Medulla oblongata (tissue), 1 donor: ENCODE measurements at regions not wholly inside any gene's neighbourhood (a gene's known extent, or its start where the extent isn't known, plus 50 kb on each side); places are given as distances from the start of the nearest gene placed in this dataset.
A peak's percentile ranks its signal among the peaks of the same experiment; 100 is the strongest.

Experiments
- DNase-seq: peaks from one replicate; pipeline ENCODE4 v3.0.0-alpha.2; 2015; ENCODE audit errors: extremely low spot score

DNA sequence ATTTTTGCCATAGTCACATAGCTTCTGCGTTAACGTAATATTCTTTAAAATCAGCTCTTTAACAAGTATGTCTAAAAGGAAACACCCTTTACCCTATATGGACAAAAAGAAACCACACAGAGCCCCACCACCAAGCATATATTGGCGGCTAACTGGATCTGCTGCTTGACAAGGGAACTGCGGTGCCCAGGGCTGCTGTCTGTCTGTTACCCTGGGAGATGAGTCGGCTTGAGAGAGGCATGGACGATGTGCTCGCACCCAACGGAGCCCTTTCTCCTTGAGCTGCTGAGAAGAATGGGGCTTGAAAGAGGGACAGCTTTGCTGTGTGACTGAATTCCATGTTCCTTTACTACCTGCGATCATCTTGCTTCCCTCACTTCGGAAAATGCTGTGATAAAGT is 158.6 kb upstream of the SHB start:
- DNase-seq = peak; percentile 41

DNA sequence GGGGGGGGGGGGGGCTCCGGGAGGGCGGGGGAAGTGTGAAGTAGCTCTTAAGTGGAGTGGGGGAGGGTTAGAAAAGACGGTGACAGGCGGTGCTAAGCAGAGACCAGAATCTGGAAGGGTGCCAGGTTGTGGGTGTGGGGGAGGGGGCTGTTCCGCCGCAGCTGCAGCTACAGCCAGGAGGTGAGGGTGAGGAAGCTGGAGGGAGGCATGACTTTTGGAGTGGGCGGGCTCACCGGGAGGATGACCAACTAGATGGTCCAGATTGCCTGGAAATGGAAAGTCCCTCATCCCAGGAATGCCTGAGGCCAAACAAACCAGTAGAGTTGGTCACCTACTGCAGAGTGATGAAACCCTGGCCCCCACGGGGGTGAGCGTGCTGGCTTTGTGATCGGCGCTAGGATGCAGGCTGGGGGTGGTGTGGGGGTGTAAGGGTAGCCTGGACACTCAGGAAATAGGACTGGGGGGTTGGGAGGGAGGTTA is 158.1 kb upstream of the SHB start:
- DNase-seq = peak; percentile 6

DNA sequence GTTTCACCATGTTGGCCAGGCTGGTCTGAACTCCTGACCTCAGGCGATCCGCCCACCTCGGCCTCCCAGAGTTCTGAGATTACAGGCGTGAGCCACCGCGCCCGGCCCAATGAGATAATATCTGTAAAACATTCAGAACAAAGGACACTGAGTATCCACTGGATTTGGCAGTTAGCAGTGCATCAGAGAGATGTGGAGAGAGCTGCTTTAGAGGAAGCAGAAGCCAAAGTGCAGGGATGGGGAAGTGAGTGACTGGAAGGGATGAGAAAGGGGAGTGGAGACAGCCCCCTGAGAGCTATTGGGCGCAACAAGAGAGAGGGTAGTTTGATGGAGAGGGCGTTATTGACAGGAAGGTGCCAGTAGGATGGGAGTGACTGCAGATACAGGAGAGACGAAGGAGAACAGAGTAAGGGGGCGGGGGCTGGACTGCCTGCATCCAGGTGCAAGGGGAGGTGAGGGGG is 157.5 kb upstream of the SHB start:
- DNase-seq = no peak

DNA sequence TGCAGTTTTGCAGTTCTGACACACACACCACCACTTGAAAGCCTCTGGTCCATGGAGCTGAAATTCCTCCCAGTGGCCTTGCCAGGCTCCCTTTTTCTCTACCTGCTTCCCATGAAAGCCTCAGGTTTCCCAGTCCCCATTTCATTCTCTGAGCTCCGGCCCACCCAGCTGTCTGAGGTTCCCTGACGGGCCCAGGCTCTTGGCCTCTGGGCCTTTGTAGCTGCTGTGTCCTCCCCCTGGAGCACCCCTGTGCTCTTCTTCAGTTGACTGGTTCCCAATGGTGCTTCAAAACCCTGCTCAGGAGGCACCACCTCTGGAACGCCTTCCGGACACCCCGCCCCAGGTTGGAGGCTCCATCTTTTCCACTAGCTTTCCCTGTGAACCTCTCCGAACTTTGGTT is 155.9 kb upstream of the SHB start:
- DNase-seq = no peak

DNA sequence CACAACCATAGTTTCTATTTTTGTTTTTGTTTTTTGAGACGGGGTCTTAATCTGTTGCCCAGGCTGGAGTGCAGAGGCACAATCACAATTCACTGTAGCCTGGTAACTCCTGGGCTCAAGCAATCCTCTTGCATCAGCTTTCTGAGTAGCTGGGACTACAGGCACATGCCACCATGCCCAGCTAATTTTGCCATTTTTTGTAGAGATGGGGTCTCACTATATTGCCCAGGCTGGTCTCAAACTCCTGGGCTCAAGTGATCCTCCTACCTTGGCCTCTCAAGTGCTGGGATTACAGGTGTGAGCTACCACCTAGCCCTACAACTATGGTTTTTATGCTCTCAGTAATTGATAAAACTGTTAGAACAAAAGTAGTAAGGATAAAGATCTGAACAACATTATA is 147.5 kb upstream of the SHB start:
- no peak for DNase-seq

DNA sequence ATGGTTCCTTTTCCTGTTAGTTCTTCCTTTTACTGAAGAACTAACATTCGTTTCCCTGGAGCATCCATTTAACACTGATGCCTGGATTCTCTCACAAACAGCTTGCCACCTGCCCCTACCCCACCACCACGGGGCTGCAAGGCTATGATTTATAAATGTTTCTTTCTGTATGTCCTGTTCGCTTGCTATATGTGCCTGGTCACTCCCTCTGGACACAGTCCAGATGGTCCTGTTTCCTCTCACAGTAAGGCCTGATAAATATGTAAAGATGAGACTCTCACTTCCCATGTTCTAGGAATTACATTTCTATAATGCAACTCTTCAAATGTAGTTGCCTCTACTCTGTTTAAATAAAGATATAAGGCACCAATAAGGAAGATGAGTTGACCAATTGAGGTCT is 146.4 kb upstream of the SHB start:
- no peak for DNase-seq

DNA sequence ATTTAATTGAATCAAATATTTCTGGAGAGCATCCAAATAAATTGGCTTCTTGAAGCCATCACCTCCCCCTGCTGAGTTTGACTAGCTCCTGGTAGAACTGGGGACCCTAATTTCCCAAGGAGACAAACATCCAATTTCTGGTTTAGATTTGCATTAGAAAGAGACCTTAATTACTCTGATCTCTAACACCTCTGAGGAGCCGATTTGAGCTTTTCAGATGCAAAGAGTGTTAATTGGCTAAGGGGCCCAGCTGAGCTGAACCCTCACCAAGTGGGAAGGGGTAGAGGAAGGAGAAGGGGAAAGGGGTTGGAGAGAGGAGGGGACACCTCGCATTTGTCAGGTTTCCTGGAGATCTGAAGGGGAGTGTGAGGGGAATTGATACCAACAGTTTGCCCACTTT is 145.4 kb upstream of the SHB start:
- DNase-seq = no peak

DNA sequence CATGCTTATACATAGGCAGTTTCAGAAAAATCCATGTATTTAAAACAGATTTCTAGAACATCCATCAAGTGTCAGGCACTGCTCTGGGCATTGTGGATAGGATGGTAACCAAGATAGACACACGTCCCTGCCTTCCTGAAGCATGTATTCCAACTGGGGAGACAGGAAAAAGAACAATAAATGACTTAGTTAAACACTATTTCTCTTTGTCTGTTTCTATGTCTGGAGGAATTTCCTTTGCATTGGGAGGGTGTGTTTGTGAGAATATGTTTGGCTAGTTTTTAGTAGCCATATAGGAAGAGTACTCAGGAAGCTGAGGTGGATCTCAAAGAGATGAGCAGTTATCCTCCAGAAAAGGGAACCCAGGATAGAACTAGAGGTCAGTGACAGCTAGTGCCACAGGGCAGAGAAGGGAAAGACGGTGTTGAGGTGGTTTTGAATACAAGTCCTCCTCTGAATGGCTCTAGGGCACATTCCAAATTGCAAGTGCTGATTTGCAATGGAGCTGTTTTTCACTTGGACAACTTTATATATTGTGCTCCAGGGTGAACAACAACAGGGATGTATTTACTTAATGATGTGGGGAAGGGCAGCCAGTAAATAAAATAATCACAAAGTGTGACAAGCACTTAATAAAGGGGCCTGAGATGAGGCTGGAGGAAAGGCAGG is 144.7 kb upstream of the SHB start:
- DNase-seq = no peak

DNA sequence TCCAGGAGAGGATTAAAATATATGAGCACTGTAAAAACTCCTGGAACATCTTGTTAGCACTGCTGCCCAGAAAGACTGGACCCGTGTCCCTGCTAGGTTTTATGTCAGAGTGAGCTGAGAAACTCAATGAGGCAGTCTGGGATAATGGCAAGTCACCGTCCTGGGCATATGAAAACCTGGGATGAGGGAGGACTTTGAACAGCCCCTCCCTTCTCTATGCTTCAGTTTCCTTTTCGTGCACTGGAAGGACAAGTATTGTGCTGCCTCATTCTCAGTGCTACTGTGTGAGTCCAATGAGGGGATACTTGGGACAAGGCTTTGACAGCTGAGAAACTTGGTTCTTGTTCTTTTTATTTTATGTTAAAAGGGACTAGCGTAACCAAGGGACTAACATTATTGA is 143.0 kb upstream of the SHB start:
- DNase-seq = no peak

DNA sequence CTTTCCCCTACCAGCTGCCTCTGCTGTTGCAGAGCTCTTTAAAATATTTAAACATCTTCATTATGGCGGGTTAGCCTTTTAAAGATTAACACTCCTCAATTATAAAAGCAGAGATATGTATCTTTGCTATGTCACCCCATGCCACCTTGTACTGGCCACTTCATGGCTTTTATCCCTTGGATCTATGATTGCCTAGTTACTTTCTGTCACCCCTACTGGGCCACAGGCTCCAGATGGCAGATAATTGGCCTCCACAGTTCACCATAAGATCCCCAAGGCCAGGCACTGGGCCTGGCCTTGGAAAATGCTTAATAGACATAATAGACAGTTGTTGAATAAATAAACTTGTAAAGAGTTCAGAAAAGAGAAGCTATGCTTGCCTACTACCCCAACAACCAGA is 142.0 kb upstream of the SHB start:
- no peak for DNase-seq

DNA sequence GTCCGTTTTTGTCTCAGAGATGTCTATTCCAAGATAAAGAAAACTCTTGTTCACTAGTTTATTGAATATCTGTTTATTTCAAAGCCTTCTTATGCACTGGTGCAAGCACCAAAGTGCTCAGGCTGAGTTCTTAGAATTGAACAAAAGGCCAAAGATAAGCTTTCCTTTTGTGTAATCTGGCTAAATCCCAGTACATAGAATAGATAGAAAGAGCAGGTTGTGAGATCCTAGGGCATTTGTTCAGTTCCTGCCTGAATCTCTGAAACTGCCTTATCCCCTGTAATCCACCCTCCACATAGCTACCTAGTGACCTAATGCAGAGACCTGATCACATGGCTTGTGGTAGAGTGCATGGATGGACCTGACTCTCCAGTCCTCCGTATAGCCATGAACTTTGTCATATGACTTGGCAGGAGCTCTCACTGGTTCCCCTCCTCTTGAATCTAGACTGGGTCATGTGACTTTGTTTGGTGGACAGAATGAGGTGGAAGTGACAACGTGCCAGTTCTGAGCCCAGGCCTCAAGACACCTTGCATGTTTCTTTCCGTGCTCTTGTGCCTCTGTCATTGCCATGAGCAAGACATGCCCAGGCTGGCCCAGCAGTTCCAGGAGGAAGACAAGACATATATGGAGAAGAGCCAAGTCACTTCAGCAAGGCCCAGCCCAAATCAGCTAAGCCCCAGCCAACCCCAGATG is 139.3 kb upstream of the SHB start:
- DNase-seq = no peak

DNA sequence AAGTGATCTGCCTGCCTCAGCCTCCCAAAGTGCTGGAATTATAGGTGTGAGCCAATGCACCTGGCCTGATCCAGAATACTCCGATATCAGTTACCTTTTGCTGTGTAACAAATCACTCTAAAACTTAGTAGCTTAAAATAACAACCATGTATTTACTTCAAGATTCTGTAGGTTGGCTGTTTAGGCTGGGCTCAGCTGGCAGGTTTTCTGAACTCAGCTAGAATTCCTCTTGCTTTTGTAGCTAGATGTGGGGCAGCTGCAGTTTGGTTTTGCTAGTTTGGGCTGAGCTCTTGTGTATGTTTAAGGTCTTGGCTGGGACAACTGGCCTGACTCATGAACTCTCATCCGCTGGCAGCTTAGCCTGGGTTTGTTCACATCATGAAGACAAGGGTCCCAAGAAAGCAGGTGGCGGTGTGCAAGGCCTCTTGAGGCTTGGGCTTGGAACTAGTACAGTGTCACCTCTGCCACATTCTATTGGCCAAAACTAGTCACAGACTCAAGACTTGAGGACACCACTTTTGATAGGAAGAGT is 138.3 kb upstream of the SHB start:
- DNase-seq = no peak

DNA sequence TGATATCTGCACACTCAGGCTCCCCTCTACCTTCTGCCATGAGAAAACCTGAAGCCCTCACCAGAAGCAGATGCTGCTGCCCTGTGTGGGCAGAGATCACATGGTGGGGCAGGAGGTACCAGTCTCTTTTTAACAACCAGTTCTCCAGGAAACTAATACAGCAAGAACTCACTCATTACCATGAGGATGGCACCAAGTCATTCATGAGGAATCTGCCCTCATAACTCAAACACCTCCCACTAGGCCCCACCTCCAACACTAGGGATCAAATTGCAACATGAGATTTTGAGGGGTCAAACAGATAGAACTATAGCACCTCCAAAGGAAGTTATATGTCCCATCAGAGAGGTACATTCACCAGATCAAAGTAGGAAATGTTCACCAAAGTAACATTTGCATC is 136.3 kb upstream of the SHB start:
- DNase-seq = no peak

DNA sequence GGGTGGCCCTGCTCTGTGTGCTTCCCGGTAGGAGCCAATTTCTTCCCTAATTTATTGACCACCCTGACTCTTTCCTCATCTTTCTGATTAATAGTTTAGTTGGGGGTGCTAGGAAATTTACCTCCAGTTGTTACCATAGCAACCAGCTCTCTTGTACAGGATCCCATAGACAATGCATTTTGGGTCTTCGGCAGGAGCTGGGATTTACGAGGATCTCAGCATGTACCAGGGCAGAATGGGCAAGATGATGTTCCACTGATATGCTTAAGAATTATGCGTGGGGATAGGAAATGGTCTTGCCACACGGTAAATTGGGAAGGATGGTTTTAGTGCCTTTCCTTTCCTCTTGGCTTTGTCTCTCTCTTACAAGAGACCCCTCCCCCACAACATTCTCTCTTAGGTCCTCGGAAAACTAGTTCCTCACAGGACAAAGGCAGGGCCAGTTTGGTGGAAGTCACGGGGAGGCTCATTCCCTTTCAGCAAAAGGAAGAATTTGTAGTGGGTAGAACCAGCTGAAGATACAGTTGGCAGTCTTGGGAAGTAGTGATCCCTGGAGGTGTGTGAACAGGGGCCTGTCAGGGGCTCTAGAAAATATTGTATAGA is 133.4 kb upstream of the SHB start:
- no peak for DNase-seq

DNA sequence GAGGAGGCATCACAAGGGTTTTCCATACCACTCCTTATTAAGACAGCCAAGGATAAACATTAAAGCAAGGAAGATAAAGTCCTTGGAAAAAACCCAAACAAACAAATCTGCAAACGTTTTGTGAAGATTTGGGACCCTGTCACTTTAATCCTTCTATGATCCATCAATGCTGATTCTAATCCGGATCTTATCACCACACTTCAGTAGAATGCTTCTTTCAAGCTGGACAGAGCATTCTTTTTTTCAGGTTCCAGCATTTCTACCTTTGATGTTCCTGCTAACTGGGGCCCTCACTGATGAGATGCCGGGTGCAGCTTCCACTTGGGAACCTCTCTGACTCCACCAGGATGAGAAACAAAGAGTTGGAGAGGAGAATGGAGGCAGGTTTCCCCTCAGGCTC is 132.8 kb upstream of the SHB start:
- no peak for DNase-seq

DNA sequence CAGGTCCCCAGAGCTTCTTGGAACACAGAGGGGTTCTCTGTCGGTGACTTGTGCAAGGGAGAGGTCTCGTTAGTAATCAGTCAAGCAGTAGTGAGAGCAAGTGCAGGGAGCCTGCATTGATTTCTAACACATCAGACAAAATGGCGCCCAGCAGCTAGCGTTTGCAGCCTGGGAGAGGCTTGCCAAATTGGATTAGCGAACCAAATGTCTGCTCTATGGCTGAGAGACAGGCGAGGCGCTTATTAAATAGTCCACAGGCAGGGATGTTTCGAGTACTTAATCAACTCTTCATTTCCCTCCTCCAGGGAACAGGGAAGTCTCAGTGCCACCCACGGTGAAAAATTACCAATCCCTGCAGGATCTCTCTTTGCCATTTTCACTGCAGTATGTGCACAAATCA is 131.4 kb upstream of the SHB start:
- peak; percentile 5 for DNase-seq

DNA sequence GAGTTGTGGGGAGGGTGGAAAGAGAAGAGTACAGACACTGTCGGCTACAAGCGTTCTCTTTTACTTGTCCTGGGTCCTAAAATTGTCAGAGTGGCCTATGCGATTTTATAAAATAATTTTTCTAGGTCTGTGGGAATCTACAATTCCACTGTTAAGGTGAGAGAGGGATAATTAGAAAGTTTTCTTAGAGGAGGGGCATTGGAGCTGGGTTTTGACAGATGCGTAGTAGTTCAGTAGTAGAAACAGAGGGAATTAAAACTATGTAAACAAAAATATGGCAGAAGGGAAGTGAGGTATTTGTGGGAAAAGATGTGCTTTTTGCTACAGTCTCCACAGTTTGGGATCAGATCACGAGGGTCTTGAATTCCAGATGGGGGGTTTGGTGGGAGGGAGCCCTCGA is 129.1 kb upstream of the SHB start:
- DNase-seq = no peak

DNA sequence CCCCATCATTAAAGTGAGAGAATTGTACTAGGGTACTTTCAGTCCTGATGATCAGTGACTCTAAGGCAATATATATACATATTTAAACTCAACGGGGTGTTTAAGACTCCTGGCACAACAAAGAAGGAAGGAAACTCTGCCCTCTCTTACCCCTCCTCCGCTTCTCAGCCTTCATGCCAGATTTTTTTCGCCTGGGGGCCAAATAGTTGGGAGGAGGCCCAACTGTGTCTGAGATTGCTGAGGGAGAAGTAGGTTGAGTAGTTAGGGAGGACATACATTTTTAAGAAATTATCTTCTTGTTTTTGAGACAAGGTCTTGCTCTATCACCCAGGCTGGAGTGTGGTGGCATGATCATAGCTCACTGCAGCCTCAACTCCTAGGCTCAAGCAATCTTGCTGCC is 127.7 kb upstream of the SHB start:
- DNase-seq = no peak

DNA sequence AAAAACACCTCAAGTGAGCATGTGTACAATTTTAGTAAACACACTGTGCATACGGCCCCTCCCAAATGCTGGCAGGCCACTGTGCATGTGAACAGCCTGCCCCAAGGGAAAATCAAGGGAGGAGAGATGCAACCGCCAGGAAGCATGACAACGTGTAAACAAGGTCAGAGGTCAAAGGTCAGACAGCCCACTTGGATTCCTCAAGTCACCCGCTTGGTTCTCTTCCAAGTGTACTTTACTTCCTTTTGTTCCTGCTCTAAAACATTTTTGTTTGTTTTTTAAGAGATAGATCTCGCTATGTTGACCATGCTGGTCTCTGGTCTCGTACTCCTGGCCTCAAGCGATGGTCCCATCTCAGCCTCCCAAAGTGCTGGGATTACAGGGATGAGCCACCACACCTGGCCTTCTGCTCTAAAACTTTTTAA is 126.7 kb upstream of the SHB start:
- DNase-seq = no peak

DNA sequence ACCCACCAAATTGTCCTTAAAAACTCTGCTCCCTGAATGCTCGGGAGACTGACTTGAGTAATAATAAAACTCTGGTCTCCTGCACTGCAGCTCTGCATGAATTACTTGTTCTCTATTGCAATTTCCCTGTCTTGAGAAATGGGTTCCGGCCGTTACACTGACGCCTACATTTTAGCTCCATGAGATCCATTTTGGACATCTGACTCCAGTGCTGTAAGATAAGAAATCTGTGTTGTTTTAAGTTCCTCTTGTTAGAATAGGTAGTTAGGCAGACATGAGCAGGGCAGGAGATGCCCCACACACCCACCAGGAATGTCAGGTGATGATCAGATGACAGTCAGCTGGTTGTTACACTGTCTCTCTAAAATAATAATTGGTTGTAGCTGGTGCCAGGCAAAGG is 125.8 kb upstream of the SHB start:
- no peak for DNase-seq

DNA sequence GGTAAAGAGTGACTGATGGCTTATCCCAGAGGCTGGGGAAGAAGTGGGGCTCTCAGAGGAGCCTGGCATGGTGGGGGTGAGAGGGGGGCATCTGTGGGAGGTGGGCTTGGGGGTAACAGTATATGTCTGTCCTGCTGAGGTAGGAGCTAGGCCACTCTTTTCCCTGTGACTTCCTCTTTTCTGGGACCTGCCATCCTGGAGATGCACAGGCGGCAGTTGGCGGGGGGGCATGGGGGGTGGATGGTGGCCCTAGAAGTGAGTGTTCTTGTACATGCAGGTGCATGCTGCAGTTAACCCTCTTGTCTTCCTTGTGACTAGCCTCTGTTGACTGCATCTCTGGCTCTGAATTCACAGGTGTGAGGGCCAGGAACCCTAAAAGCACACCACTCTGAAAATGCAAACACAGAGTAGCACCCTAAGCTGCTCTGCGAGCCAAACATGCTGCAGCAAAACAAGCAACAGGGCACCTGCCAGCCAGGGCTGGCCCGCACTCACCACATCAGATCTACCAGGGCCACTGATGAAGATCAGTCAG is 123.8 kb upstream of the SHB start:
- no peak for DNase-seq

DNA sequence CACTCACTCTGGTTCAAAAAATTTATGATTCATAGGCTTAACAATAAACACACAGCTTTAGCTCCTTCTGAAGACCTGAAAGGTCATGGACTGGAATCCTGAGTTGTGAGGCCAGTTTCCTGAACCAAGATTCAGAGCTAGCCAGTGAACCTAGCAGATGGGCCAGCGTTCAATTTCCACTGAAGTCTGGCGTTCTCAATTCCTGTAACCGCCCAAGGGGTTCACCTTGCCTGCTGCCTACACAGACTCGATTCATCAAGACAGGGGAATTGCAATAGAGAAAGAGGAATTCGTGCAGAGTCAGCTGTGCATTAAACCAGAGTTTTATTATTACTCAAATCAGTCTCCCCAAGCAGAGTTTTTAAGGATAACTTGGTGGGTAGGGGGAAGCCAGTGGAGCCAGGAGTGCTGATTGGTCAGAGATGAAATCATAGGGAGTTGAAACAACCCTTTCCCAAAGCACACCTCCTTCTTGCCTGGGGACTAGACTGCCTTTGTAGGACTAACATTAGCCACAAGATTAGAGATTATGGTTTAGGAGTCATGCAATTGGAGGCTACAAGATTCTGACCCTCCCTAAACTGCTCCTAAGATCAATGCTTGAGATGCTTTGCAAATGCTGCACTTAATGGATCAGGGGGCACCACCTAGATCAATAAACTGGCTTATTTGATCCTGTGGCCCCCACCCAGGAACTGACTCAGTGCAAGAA is 117.5 kb upstream of the SHB start:
- no peak for DNase-seq
